ENCODE measurements at regions not wholly inside any gene's neighbourhood (a gene's known extent, or its start where the extent isn't known, plus 50 kb on each side); places are given as distances from the start of the nearest gene placed in this dataset.
A peak's percentile ranks its signal among the peaks of the same experiment; 100 is the strongest.
"Not testable (repeated sequence)": the region's sequence is repeated elsewhere in the genome, so short reads cannot be mapped to it uniquely, and the experiment has no call there.

DNA sequence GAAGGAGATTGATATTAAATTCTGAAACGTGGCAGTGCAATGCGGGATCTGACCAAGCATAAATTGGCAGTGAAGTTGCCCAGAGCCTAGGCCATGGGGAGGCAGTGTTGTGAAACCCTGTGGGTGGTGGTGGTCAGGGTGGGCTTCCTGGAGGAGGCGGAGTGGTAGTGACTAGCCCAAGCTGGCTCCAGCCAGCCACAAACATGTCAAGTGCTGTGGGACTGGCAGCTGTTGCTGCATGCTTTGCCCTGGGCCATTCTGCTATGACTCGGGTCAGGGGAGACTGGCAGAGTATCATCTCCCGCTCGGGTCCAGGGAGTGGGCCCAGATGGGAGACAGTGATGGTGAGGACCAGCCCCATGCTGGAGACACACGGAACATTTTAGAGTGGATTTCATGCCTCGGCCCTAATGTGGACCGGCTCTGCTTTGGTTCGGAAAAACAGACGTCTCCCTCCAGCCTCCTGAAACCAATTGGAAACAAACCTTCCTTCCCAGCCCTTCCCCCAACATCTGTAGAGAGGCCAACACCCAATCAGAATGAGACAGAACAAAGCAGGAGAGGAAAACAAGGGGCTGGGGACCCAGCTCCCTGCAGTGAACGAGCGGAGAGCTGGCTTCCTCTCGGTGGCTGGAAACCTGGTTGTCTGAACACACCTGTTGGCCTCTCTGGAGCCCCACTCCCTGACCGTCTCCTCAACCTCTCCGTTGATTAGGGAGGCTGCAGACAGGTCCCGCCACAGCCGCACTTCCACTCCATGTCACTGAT is 58.2 kb downstream of the TMEM270 start:
- no peak for DNase-seq (ENCODE audit: low read depth)

GRCh38 chr7:73919694-73920375 is 58.9 kb downstream of the TMEM270 start:
- no peak for DNase-seq (ENCODE audit: low read depth)

DNA sequence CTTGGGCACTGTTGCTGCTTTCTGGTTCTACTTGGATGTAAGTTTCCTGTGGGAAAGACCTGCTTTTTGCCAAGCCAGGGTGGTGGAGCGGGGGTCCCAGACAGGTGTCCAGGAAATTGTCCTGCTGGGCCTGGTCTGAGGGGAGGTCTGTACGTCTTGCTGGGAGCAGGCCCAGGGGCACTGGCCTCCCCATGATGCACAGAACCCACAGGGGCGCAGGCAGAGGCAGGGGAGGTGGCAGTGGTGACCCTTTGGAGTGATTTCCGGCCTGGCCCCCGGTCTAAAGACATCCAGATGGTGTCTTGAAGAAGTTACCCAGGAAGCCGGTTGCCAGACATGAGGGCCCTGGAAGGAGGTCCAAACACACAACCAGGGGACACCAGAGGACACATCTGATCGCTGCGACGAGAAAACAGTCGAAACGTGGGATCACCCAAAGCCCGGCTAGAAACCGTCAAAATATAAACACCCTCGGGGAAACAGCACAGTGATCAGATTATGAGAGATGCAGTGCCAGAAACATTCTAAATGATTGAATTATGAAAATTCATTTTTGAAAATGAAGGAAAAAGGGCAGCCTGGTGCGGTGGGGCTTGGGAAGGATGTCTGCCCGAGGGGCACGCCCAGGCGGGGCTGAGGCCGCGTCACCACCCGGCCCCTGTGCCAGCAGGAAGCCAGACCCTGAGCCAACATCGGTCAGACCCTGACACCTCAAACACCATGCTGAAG is 59.6 kb downstream of the TMEM270 start:
- DNase-seq (ENCODE audit: low read depth) = no peak

- DNase-seq (ENCODE audit: low read depth) = no peak
These were observed 60.9 kb downstream of the TMEM270 start for GRCh38 chr7:73921623-73922528.

GRCh38 chr7:73928644-73929043 is 67.7 kb downstream of the TMEM270 start:
- DNase-seq (ENCODE audit: low read depth) = not testable (repeated sequence)

DNA sequence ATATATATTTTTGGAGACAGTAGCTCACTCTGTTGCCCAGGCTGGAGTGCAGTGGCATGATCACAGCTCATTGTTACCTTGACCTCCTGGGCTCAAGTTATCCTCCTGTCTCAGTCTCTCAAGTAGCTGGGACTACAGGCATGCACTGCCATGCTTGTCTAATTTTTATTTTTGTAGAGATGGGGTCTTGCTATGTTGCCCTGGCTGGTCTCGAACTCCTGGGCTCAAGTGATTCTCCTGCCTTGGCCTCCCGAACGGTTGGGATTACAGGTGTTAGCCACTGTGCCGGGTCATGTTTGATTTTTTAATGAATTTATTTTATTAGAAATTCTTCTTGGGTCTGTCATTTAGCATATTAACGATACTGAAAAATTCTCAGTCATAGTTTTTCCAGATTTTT is 70.5 kb downstream of the TMEM270 start:
- DNase-seq (ENCODE audit: low read depth) = no peak

DNA sequence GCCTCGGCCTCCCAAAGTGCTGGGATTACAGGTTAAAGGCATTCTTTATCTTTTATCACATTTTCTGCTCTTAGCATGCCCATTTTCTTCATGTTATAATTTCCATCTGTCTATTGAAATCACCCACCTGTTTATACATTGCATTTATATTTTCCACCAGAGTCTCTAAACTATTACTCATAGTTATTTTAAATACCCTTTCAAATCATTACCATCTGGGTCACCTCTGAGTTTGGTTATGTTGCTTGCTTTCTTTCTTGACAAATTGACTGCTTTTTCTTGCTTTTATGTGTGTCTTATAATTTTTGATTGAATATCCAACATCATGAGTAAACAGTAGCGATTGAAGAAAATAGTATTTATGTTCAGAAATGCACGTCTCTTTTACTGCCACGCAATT is 71.4 kb downstream of the TMEM270 start:
- DNase-seq (ENCODE audit: low read depth) = no peak

DNA sequence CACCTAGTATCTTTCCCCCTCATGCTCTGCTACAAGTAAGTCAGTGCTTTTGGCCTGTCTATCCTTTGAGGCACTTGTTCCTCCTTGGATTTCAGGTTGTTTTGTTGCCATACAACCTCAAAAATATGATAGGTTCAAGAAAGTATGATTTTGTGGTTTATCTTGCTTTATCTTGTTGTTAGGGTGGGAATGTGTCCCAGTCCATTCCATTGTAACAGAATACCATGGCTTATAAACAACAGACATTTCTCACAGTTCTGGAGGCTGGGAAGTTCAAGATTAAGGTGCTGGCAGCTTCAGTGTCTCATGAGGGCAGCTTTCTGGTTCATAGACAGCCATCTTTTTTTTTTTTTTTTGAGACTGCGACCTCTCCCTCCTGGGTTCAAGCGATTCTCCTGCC is 72.1 kb downstream of the TMEM270 start:
- no peak for DNase-seq (ENCODE audit: low read depth)

DNA sequence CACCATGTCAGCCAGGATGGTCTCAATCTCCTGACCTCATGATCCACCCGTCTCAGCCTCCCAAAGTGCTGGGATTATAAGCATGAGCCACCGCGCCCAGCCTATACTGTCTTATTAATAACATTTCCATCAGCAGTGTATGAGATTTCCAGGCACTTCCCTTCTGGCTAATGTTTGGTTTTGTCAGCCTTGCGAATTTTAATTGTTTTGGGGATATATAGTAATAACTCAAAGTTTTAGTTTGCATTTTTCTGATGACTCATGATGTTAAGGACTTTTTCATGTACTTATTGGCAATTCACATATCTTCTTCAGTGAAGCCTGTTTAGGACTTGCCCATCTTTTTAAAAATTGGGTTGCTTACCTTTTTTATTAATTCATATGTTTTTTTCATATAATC is 76.0 kb downstream of the TMEM270 start:
- DNase-seq (ENCODE audit: low read depth) = peak; percentile 24

DNA sequence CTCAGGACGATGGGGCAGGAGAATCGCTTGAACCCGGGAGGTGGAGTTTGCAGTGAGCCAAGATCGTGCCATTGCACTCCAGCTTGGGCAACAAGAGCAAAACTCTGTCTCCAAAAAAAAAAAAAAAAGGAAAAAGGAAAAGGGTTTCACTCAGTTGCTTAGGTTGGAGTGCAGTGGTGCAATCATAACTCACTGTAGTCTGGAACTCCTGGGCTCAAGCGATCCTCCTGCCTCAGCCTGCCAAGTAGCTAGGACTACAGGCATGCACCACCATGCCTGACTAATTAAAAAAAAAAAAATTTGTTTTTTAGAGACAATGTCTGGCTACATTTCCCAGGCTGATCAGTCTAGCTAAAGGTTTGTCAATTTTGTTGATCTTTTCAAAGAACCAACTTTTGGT is 76.7 kb downstream of the TMEM270 start:
- peak; percentile 25 for DNase-seq (ENCODE audit: low read depth)

DNA sequence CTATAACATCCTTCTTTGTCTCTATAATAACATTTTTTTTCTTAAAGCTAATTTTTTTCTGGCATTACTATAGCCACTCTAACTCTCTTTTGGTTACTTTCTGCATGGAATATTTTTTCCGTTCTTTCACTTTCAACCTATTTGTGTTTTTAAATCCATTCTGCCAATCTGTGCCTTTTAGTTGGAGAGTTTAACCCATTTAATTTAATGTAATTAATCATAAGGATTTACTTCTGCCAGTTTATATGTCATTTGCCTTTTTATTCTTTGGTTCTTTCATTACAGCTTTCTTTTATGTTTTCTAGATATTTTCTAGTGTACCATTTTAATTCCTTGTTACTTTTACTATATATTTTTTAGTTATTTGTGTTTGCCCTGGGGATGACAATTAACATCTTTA is 78.6 kb downstream of the TMEM270 start:
- DNase-seq (ENCODE audit: low read depth) = no peak

DNA sequence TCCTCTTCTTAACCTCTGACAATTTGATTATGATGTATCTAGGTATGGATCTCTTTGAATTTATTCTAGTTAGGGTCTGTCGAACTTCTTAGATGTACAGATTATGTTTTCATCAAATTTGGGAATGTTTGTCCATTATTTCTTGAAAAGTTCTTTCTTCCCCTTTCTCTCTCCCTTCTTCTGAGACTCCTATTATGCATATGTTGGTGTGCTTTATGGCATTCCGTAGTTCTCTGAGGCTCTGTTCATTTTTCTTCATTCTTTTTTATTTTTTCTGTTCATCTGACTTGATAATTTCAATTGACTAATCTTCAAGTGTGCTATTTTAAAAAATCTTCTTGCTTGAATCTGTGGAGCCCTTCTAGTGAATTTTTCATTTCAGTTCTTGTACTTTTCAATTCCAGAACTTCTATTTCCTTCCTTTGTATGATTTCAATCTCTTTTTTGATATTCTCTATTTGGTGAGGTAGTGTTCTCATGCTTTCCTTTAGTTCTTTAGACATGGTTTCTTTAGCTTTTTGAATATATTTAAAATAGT is 79.8 kb downstream of the TMEM270 start:
- DNase-seq (ENCODE audit: low read depth) = no peak

DNA sequence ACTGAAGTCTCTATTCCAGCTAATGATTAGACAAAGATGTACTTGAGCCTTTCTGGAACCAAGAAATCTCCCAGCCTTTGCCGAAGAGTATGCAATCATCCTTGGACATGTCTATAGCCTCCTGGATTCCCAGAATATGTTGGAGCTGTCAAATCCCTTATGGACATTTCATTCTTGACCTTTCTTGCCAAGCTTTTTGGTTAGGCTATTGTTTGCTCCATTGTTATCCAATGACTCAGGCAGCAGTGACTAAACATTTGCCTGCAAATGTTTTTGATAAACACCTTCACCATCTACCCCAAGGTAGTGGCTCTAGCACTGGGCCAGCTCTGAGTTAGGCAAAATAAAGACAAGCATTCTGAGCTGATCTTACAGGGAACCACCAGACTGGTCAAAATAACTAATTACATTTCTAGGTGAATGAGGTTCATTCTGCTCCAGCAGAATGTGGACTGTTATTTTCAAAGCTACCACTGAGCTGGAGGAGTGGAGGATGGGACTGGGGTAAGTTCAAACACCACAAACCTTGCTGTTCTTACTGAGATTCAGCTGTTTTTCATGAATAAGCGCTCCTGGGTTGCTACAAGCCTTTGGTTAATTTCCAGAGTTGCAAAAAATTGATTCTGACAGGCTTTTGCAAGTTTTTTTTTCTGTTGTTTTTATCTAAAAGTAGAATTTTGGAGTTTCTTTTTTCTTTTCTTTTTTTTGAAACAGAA is 81.0 kb downstream of the TMEM270 start:
- peak; percentile 62 for DNase-seq (ENCODE audit: low read depth)

DNA sequence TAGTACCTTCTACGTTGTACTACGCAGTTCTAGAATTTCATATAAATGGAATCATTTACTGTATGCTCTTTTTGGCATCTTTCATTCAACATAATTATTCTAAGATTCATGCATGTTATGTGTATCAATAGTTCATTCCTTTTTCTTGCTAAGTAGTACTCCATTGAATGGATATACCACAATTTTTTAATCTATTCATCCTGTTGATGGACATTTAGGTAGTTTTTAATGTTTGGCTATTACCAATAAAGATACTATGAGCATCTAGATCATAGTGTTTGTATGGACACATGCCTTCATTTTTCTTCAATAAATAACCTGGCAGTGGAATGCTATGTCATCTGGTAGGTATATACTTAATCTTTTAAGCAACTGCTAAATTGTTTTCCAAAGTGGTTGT is 83.0 kb upstream of the ELN start:
- DNase-seq (ENCODE audit: low read depth) = no peak

DNA sequence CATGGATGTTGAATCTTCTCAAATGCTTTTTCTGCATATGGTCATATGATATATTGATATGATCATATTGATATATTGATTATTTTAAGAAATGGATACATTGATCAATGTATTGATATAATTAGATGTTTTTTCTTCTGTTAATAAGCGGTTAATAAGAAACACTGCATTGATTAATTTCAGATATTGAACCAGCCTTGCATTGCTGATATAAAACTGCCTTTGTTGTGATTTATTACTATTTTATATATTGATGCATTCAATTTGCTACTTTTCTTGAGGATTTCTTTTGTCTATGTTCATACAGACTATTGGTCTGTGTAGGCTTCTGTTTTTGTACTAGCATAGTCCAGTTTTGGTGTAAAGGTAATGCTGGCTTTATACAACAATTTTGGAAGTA is 79.7 kb upstream of the ELN start:
- no peak for DNase-seq (ENCODE audit: low read depth)

GRCh38 chr7:73952266-73952665 is 75.7 kb upstream of the ELN start:
- no peak for DNase-seq (ENCODE audit: low read depth)

GRCh38 chr7:73954181-73954580 is 73.8 kb upstream of the ELN start:
- DNase-seq (ENCODE audit: low read depth) = no peak

GRCh38 chr7:73954861-73955260 is 73.1 kb upstream of the ELN start:
- no peak for DNase-seq (ENCODE audit: low read depth)

DNA sequence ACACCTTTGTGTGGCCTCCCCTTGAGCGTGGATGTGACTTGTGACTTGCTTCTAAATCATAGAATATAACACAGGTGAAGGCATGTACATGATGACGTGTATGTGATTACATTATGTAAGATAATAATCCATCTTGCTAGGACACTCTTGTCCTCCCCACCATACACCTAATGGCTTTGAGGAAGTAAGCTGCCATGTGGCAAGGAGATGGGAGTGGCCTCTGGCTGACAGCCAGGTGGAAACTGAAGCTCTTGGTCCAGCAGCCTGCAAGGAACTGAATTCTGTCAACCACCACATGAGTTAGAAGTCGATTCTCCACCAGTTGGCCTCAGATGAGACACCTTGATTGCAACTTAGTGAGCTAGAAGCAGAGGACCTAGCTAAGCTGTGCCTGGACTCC is 67.4 kb upstream of the ELN start:
- no peak for DNase-seq (ENCODE audit: low read depth)

DNA sequence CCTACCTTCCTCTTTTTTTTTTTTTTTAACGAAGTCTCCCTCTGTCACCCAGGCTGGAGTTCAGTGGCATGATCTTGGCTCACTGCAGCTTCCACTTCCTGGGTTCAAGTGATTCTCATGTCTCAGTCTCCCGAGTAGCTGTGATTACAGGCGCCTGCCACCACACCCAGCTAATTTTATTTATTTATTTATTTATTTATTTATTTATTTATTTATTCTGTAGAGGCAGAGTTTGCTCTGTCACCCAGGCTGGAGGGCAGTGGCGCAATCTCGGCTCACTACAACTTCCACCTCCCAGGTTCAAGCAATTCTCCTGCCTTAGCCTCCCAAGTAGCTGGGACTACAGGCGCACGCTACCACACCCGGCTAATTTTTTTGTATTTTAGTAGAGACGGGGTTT is 66.0 kb upstream of the ELN start:
- DNase-seq (ENCODE audit: low read depth) = not testable (repeated sequence)

GRCh38 chr7:73963252-73963822 is 64.6 kb upstream of the ELN start:
- DNase-seq (ENCODE audit: low read depth) = no peak

Data from EH (cell line).